ENCODE measurements at regions not wholly inside any gene's neighbourhood (a gene's known extent, or its start where the extent isn't known, plus 50 kb on each side); places are given as distances from the start of the nearest gene placed in this dataset.

GRCh38 chr11:111120161-111120560 is 125.4 kb upstream of the POU2AF2 start:
- TF ChIP-seq CTCF (IDR thresholded peaks at IDR 0.05) (no peak), POLR2A (IDR thresholded peaks at IDR 0.05) (no peak)

Data from upper lobe of left lung (tissue), 4 donors.